BE2C (cell line): ENCODE measurements at regions not wholly inside any gene's neighbourhood (a gene's known extent, or its start where the extent isn't known, plus 50 kb on each side); places are given as distances from the start of the nearest gene placed in this dataset.
A peak's percentile ranks its signal among the peaks of the same experiment; 100 is the strongest.
"Not testable (repeated sequence)": the region's sequence is repeated elsewhere in the genome, so short reads cannot be mapped to it uniquely, and the experiment has no call there.

Experiments used
- DNase-seq: peaks from one replicate; pipeline ENCODE4 v3.0.0-alpha.2; 2020
- H3K27me3 ChIP-seq: fragments of 250-450 bp; sonication (Bioruptor Pico); 2 replicates; pipeline ENCODE4 v1.5.1; 2020; ENCODE audit warnings: mild to moderate bottlenecking
- H3K36me3 ChIP-seq: fragments of 250-450 bp; sonication (Bioruptor Pico); 2 replicates; pipeline ENCODE4 v1.5.1; 2020; ENCODE audit warnings: mild to moderate bottlenecking
- H3K4me1 ChIP-seq: fragments of 250-450 bp; sonication (Bioruptor Pico); 2 replicates; pipeline ENCODE4 v1.5.1; 2020
- H3K4me3 ChIP-seq: 2 replicates; pipeline ENCODE4 v1.5.1; 2011; ENCODE audit warnings: low read depth, low read length
- H3K9me3 ChIP-seq: fragments of 250-450 bp; sonication (Bioruptor Pico); 2 replicates; pipeline ENCODE4 v1.5.1; 2020
- CTCF ChIP-seq: IDR thresholded peaks from 2 replicates; pipeline ENCODE4 v1.5.1; 2012; ENCODE audit warnings: mild to moderate bottlenecking, low read depth, low read length

GRCh38 chr12:14086838-14087237, 105.4 kb upstream of the GRIN2B start:
- no peak for DNase-seq
- Histone ChIP-seq H3K4me1 (no peaks in the 10 kb centered on the region), H3K9me3 (no peaks in the 10 kb centered on the region), H3K27me3 (no peaks in the 10 kb centered on the region), H3K4me3 (no peak overlapping the region), H3K36me3 (no peaks in the 10 kb centered on the region)
- no peak for TF ChIP-seq CTCF

- no peak for TF ChIP-seq CTCF
Observed at GRCh38 chr12:14099994-14100393, 118.6 kb upstream of the GRIN2B start.

GRCh38 chr12:14101556-14101955, 120.2 kb upstream of the GRIN2B start:
- not testable (repeated sequence) for H3K27me3 ChIP-seq, H3K36me3 ChIP-seq, H3K4me3 ChIP-seq, H3K4me1 ChIP-seq, H3K9me3 ChIP-seq, DNase-seq

More at GRCh38 chr12:14099994-14100393, 118.6 kb upstream of the GRIN2B start:
- H3K36me3 ChIP-seq = no peaks in the 10 kb centered on the region
- no peak overlapping the region for H3K4me3 ChIP-seq
- H3K27me3 ChIP-seq = no peaks in the 10 kb centered on the region
- no peaks in the 10 kb centered on the region for H3K9me3 ChIP-seq
- no peaks in the 10 kb centered on the region for H3K4me1 ChIP-seq
- no peak for DNase-seq

- no peaks in the 10 kb centered on the region for H3K9me3 ChIP-seq
- H3K27me3 ChIP-seq = no peaks in the 10 kb centered on the region
- no peaks in the 10 kb centered on the region for H3K36me3 ChIP-seq
- TF ChIP-seq CTCF = peak; percentile 46
- H3K4me1 ChIP-seq = no peaks in the 10 kb centered on the region
- no peak overlapping the region for H3K4me3 ChIP-seq
- DNase-seq = peak; percentile 10
Observed at GRCh38 chr12:14111230-14111865, 129.9 kb upstream of the GRIN2B start.

- H3K4me1 ChIP-seq = no peaks in the 10 kb centered on the region
- no peaks in the 10 kb centered on the region for H3K9me3 ChIP-seq
- TF ChIP-seq CTCF = no peak
- H3K4me3 ChIP-seq = no peak overlapping the region
- no peak for DNase-seq
- H3K27me3 ChIP-seq = no peaks in the 10 kb centered on the region
- no peaks in the 10 kb centered on the region for H3K36me3 ChIP-seq
Observed at GRCh38 chr12:14113031-14113430, 131.6 kb upstream of the GRIN2B start.

GRCh38 chr12:14126692-14127091, 145.3 kb upstream of the GRIN2B start:
- Histone ChIP-seq H3K27me3 (no peaks in the 10 kb centered on the region), H3K4me3 (no peak overlapping the region), H3K9me3 (no peaks in the 10 kb centered on the region), H3K4me1 (no peaks in the 10 kb centered on the region), H3K36me3 (no peaks in the 10 kb centered on the region)
- TF ChIP-seq CTCF = no peak
- no peak for DNase-seq
